AG10803 (cell line): ENCODE measurements at regions not wholly inside any gene's neighbourhood (a gene's known extent, or its start where the extent isn't known, plus 50 kb on each side); places are given as distances from the start of the nearest gene placed in this dataset.

Experiments
- DNase-seq: peaks from one replicate; pipeline ENCODE4 v3.0.0; 2010; ENCODE audit warnings: low read depth
- H3K4me3 ChIP-seq: 2 replicates; pipeline ENCODE4 v1.5.1; 2011; ENCODE audit warnings: mild to moderate bottlenecking, low read length, control low read depth
- TF ChIP-seq, protein P1 (sequence below): conservative IDR thresholded peaks from 2 replicates; pipeline ENCODE4 v1.5.1; 2011; ENCODE audit warnings: mild to moderate bottlenecking, low read length, control low read depth, inconsistent platforms

DNA sequence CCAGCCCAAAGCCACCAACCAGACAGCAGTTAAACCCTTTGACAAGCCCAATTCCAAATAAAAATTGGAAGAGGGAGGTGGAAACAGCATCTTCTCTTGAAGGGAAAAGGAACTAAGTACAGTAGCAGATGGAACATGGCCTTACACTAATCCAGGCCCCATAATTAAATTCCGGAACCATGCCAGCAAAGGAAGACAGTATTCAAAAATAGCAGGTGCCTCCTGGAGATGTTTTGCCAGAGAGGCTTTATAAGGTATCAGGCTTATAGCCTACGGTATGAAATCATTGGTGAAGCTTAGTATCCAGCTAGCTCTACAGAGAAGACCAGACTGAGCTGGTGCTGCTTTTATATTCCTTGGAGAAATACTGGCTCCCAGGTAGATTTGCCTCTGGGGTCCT lies 344.1 kb upstream of the API5 start:
- TF ChIP-seq, protein P1, sequence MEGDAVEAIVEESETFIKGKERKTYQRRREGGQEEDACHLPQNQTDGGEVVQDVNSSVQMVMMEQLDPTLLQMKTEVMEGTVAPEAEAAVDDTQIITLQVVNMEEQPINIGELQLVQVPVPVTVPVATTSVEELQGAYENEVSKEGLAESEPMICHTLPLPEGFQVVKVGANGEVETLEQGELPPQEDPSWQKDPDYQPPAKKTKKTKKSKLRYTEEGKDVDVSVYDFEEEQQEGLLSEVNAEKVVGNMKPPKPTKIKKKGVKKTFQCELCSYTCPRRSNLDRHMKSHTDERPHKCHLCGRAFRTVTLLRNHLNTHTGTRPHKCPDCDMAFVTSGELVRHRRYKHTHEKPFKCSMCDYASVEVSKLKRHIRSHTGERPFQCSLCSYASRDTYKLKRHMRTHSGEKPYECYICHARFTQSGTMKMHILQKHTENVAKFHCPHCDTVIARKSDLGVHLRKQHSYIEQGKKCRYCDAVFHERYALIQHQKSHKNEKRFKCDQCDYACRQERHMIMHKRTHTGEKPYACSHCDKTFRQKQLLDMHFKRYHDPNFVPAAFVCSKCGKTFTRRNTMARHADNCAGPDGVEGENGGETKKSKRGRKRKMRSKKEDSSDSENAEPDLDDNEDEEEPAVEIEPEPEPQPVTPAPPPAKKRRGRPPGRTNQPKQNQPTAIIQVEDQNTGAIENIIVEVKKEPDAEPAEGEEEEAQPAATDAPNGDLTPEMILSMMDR = no peak
- no peak overlapping the region for H3K4me3 ChIP-seq
- DNase-seq = no peak

DNA sequence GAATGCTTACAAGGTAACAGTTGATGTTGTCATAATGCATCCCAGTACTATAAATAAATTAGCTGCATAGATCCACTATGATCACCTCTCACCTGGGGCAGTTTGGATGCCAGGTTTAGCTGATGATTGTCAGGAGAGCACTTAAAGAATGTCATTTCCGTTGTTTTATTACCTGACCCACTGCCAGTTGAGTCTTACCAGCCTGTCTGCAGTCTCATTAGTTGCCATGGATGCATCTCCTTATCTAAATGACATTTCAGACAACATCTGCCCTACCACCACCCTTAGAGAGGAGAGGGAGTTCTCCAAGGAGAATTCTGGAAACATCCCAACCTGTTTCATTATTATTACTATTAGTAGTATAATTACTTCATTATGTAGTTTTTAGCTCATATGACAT lies 339.1 kb upstream of the API5 start:
- no peak for DNase-seq
- H3K4me3 ChIP-seq = no peak overlapping the region
- TF ChIP-seq, protein P1 = no peak

DNA sequence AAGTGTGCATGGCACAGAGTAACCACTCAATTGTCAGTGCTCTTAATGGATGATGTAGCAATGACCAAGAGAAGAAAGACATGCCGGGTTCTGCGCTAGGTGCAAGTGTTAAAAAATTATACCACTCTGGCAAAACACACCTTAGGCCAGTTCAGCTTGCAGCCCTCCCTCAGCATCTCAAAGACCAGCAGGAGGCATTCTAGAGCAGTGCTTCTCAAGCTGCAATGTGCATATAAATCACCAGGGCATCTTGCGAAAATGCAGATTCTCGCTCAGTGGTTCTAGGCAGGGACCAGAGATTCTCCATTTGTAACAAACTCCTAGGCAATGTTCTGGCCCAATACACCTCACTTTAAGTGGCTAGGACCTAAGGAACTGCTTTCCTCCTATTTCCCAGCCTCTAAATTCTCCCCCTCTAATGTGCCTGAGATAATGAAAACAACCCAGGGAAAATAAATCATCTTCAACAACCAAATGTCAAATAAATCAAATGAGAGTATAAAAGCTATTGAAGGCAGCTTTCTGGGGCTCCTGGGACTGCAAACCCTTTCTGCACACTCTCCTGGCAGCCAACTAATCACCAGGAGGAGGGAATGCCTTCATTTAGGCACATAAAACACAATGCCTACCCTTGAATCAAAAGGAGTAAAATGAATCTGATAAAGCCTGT lies 337.2 kb upstream of the API5 start:
- no peak for DNase-seq
- no peak overlapping the region for H3K4me3 ChIP-seq
- TF ChIP-seq, protein P1 = no peak

DNA sequence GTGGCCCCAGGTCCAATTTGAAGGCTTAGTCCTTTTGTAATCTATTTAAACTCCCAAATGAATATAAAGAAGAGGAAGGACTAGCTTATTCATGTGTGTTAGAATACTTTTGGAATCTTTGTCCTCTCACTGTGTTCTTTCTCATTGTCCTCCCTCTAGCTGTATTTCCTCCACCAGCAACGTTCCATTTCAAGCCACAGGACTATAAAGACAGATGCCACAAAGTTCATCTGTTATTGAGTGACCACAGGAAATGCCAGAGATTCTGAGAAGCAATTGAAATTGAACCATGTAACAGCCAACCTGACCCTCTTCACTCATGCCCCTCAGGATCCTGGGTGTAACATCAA lies 336.6 kb upstream of the API5 start:
- TF ChIP-seq, protein P1 = no peak

DNA sequence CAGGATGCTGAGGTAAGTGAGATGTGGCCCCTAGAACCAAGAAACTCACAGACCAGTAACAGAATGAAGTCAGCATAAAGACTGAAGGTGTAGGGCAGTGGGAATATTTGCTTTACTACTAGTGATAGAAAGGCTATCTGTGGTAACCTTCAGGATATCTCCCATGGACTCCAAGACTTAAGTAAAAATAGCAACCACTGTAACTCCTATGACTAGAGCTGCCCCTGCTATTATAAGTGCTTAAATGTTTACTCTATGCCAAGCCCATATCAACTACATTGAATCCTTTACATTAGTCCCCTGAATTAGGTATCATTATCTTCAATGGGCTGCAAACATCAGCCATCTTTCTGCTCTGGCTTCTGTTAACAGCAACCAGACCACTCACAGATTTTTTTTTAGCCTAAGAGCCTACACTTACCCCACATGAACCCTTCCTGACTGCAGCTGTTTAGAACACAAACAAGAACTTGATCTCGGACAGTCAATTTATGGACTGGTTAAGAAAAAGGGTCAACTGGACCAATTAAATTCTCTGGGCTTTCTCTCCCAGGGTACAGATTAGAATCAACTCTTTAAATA lies 335.1 kb upstream of the API5 start:
- DNase-seq = no peak
- H3K4me3 ChIP-seq = no peak overlapping the region
- TF ChIP-seq, protein P1 = no peak

More for the DNA sequence above, 336.6 kb upstream of the API5 start:
- no peak for DNase-seq
- no peak overlapping the region for H3K4me3 ChIP-seq

DNA sequence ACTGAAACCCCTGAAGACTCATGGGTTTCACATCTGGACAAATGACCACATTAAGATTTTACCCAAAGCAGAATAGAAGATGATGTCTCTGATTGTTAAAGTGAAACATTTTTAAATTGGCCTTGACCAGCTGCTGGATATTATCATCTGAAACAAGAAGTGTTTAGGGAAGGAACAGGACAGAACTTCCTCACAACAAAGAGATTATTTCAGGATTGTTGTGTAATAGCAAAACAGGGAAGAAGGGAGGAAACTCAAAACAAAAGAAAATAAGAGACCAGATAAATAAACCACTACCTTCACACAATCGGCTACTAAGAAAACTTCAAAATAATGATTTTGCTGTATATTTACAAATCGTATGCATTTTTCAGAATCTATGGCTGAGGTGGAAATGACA lies 319.2 kb upstream of the API5 start:
- TF ChIP-seq, protein P1 = no peak
- no peak overlapping the region for H3K4me3 ChIP-seq
- no peak for DNase-seq
